Epithelial cell of proximal tubule (primary cell): ENCODE measurements at regions not wholly inside any gene's neighbourhood (a gene's known extent, or its start where the extent isn't known, plus 50 kb on each side); places are given as distances from the start of the nearest gene placed in this dataset.

ENCODE experiments used
- DNase-seq: peaks from one replicate; pipeline ENCODE4 v3.0.0-alpha.2; 2011; ENCODE audit warnings: low read depth
- H3K4me3 ChIP-seq: 2 replicates; pipeline ENCODE4 v1.5.1; 2011; ENCODE audit warnings: low read depth, mild to moderate bottlenecking, low read length
- TF ChIP-seq, protein P1 (sequence below): conservative IDR thresholded peaks from 2 replicates; pipeline ENCODE4 v1.5.1; 2012; ENCODE audit warnings: low read depth, mild to moderate bottlenecking, low read length

- H3K4me3 ChIP-seq = no peak overlapping the region
- TF ChIP-seq, protein P1, sequence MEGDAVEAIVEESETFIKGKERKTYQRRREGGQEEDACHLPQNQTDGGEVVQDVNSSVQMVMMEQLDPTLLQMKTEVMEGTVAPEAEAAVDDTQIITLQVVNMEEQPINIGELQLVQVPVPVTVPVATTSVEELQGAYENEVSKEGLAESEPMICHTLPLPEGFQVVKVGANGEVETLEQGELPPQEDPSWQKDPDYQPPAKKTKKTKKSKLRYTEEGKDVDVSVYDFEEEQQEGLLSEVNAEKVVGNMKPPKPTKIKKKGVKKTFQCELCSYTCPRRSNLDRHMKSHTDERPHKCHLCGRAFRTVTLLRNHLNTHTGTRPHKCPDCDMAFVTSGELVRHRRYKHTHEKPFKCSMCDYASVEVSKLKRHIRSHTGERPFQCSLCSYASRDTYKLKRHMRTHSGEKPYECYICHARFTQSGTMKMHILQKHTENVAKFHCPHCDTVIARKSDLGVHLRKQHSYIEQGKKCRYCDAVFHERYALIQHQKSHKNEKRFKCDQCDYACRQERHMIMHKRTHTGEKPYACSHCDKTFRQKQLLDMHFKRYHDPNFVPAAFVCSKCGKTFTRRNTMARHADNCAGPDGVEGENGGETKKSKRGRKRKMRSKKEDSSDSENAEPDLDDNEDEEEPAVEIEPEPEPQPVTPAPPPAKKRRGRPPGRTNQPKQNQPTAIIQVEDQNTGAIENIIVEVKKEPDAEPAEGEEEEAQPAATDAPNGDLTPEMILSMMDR = no peak
- DNase-seq = no peak
Observed at GRCh38 chr14:101127224-101127623, 223.7 kb upstream of the RTL1 start.

- DNase-seq = no peak
- H3K4me3 ChIP-seq = no peak overlapping the region
- TF ChIP-seq, protein P1 = no peak
Observed at GRCh38 chr14:101128478-101129321, 225.2 kb upstream of the RTL1 start.

- DNase-seq = no peak
- TF ChIP-seq, protein P1 = no peak
- H3K4me3 ChIP-seq = no peak overlapping the region
Observed at GRCh38 chr14:101129521-101130167, 226.1 kb upstream of the RTL1 start.

DNA sequence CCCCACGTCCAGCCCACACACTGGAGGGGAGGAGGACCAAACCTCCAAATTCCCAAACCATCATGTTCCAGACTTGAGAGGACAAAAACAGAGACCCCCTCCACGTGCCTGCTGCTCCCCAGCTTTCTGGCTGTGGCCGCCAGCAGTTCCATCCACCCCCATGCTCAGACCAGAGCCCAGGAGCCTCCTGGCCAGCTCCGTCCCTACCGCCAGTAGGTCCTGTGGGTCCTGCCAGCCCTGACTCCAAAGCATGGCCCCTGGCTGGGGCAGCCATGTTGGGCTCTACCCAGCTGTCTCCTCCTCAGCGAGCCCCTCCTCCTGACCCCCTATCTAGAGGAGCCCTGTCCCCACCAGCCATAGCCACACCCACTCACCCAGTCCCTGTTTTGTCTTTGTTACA, 227.3 kb upstream of the RTL1 start:
- TF ChIP-seq, protein P1 = no peak

GRCh38 chr14:101131451-101131916, 228.0 kb upstream of the RTL1 start:
- TF ChIP-seq, protein P1 = no peak
- no peak overlapping the region for H3K4me3 ChIP-seq
- no peak for DNase-seq

More for the DNA sequence above, 227.3 kb upstream of the RTL1 start:
- no peak overlapping the region for H3K4me3 ChIP-seq
- DNase-seq = no peak

GRCh38 chr14:101132051-101132571, 228.6 kb upstream of the RTL1 start:
- TF ChIP-seq, protein P1 = no peak
- no peak for DNase-seq

More at GRCh38 chr14:101132051-101132571, 228.6 kb upstream of the RTL1 start:
- no peak overlapping the region for H3K4me3 ChIP-seq
